Esophagus muscularis mucosa (tissue), 4 donors: ENCODE measurements at regions not wholly inside any gene's neighbourhood (a gene's known extent, or its start where the extent isn't known, plus 50 kb on each side); places are given as distances from the start of the nearest gene placed in this dataset.

Experiments used
- EP300 ChIP-seq: sonication (generic); formaldehyde crosslinking; IDR thresholded peaks from one replicate; pipeline ENCODE4 v1.6.1; 2017; ENCODE audit warnings: antibody characterized with exemption
- POLR2A ChIP-seq: fragments of 450-650 bp; IDR thresholded peaks from one replicate; pipeline ENCODE4 v1.6.1; 2017; ENCODE audit warnings: antibody characterized with exemption, moderate library complexity, mild to moderate bottlenecking, low read depth
- POLR2AphosphoS5 ChIP-seq, 2 donors: sonication (generic); formaldehyde crosslinking; IDR thresholded peaks; one replicate each; pipeline ENCODE4 v1.6.1; 2017; ENCODE audit warnings: antibody characterized with exemption in 2 of 2
- TF ChIP-seq, protein P1 (sequence below), 3 experiments: fragments of 200-600 bp in 2 of 3; fragments of 450-650 bp in 1 of 3; sonication (generic) in 2 of 3; IDR thresholded peaks; one replicate each; pipeline ENCODE4 v1.5.1; 2017 to 2019; ENCODE audit warnings: antibody characterized with exemption in 3 of 3, mild to moderate bottlenecking in 2 of 3, moderate library complexity in 1 of 3

DNA sequence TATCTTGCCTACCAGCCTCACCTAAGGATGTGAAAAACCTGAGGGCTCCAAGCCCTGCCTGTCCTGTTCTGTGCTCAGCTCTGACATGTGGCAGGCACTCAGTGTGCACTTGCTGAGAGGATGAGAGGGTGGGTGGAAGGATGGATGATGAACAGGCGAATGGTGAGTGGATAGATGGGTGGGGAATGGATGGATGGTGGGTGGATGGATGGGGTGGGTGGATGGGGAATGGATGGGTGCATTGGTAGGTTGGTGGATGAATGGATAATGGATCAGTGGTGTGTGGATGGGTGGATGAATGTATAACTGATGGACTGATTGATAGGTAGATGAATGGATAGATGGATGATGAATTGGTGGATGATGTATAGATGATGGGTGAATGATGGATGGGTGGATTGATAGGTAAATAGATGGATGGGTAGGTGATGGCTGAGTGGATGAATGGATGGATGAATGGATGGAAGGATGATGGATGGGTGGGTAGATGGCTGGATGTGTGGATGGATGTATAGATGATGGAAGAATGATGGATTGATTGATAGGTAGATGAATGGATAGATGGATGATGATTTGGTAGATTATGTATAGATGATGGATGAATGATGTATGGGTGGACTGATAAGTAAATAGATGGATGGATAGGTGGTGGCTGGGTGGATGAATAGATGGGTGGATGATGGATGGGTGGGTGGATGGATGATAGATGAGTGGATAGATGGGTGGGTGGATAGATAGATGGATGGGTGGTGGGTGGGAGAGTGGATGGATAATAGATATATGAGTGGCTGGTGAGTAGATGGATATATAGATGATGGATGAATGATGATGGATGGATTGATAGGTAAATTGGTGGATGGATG, 69.3 kb upstream of the NKX1-1 start:
- TF ChIP-seq, protein P1, sequence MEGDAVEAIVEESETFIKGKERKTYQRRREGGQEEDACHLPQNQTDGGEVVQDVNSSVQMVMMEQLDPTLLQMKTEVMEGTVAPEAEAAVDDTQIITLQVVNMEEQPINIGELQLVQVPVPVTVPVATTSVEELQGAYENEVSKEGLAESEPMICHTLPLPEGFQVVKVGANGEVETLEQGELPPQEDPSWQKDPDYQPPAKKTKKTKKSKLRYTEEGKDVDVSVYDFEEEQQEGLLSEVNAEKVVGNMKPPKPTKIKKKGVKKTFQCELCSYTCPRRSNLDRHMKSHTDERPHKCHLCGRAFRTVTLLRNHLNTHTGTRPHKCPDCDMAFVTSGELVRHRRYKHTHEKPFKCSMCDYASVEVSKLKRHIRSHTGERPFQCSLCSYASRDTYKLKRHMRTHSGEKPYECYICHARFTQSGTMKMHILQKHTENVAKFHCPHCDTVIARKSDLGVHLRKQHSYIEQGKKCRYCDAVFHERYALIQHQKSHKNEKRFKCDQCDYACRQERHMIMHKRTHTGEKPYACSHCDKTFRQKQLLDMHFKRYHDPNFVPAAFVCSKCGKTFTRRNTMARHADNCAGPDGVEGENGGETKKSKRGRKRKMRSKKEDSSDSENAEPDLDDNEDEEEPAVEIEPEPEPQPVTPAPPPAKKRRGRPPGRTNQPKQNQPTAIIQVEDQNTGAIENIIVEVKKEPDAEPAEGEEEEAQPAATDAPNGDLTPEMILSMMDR (IDR thresholded peaks at IDR 0.05): no peak
- TF ChIP-seq POLR2A (no peak), POLR2AphosphoS5 (IDR thresholded peaks at IDR 0.05) (no peak), EP300 (no peak)
